ENCODE measurements at regions not wholly inside any gene's neighbourhood (a gene's known extent, or its start where the extent isn't known, plus 50 kb on each side); places are given as distances from the start of the nearest gene placed in this dataset.

- TF ChIP-seq ZBTB33 (IDR thresholded peaks at IDR 0.05; ENCODE audit: borderline replicate concordance, low read depth), result no peak
- no peak for TF ChIP-seq EZH2phosphoT487 (IDR thresholded peaks at IDR 0.05; ENCODE audit: borderline replicate concordance, low read depth)
- no peak for TF ChIP-seq USF1 (IDR thresholded peaks at IDR 0.05; ENCODE audit: borderline replicate concordance, low read depth)
- TF ChIP-seq, protein P1, sequence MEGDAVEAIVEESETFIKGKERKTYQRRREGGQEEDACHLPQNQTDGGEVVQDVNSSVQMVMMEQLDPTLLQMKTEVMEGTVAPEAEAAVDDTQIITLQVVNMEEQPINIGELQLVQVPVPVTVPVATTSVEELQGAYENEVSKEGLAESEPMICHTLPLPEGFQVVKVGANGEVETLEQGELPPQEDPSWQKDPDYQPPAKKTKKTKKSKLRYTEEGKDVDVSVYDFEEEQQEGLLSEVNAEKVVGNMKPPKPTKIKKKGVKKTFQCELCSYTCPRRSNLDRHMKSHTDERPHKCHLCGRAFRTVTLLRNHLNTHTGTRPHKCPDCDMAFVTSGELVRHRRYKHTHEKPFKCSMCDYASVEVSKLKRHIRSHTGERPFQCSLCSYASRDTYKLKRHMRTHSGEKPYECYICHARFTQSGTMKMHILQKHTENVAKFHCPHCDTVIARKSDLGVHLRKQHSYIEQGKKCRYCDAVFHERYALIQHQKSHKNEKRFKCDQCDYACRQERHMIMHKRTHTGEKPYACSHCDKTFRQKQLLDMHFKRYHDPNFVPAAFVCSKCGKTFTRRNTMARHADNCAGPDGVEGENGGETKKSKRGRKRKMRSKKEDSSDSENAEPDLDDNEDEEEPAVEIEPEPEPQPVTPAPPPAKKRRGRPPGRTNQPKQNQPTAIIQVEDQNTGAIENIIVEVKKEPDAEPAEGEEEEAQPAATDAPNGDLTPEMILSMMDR (IDR thresholded peaks at IDR 0.05), result no peak
- no peak for TF ChIP-seq EP300 (IDR thresholded peaks at IDR 0.05; ENCODE audit: borderline replicate concordance in 1 of 2, low read depth in 1 of 2, low read length in 1 of 2)
- TF ChIP-seq JUND (IDR thresholded peaks at IDR 0.05), result no peak
- TF ChIP-seq SIN3A (IDR thresholded peaks at IDR 0.05; ENCODE audit: borderline replicate concordance, low read depth, low read length), result no peak
- no peak for TF ChIP-seq MEF2A (IDR thresholded peaks at IDR 0.05; ENCODE audit: borderline replicate concordance, low read depth)
- no peak for TF ChIP-seq TAF1 (IDR thresholded peaks at IDR 0.05; ENCODE audit: borderline replicate concordance, low read depth, low read length)
- no peak for TF ChIP-seq POLR2AphosphoS5 (IDR thresholded peaks at IDR 0.05; ENCODE audit: low read depth, low read length)
- no peak for TF ChIP-seq REST (IDR thresholded peaks at IDR 0.05; ENCODE audit: low read depth, low read length)
- no peak for TF ChIP-seq PBX3 (IDR thresholded peaks at IDR 0.05)
- no peak for TF ChIP-seq CHD2 (IDR thresholded peaks at IDR 0.05; ENCODE audit: low read length, partially characterized antibody)
- TF ChIP-seq RAD21 (IDR thresholded peaks at IDR 0.05; ENCODE audit: low read length), result no peak
Observed at GRCh38 chr3:72636969-72637597, 211.2 kb downstream of the SHQ1 start.
